ENCODE measurements at regions not wholly inside any gene's neighbourhood (a gene's known extent, or its start where the extent isn't known, plus 50 kb on each side); places are given as distances from the start of the nearest gene placed in this dataset.

- WGBS, 2 donors = 53 to 62% methylated on average over 15 of the region's 15 CpGs
- DNase-seq = no peak
Observed at GRCh38 chr16:5323284-5324141, 225.9 kb upstream of the EEF2KMT start.

DNA sequence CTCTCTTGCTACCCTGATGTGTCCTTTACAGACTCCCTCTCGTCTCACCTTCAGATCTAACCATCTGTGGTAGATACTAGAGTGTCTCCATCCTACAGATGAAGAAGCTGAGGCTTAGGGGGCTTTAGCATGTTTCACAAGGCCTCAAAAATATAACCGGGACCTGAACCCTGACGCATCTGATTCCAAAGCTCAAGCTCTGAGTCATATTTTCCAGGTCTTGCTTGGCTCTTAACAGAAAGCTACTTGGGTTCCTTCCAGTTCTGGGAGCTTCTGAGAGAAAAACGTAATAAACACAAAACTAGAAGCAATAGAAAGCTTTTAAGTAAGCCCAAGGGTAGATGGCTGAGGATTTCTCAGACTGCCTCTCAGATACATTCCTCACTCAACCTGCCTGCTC, 224.3 kb upstream of the EEF2KMT start:
- 75 to 88% methylated on average over 4 of the region's 4 CpGs for WGBS, 2 donors
- H3K27me3 ChIP-seq (ENCODE audit: control insufficient read depth in 3 of 3, insufficient read depth in 3 of 3, low read length in 2 of 3) = no peaks in the 10 kb centered on the region
- ATAC-seq (ENCODE audit: insufficient read depth, low FRiP score) (no peak), DNase-seq (no peak)
- H3K9ac ChIP-seq (ENCODE audit: insufficient read depth in 1 of 2, low read length in 2 of 2) = no peak overlapping the region
- no peak overlapping the region for H3K4me3 ChIP-seq
- H3K36me3 ChIP-seq (ENCODE audit: control insufficient read depth in 4 of 4, insufficient read depth in 4 of 4, low read length in 4 of 4) = no peaks in the 10 kb centered on the region
- peaks cover 0 to 13% (median 1%) of the 10 kb centered on the region in 4 donors for H3K9me3 ChIP-seq (ENCODE audit: control insufficient read depth in 4 of 4, insufficient read depth in 3 of 4, low read length in 3 of 4)
- H3K4me1 ChIP-seq (ENCODE audit: control insufficient read depth in 5 of 5, insufficient read depth in 5 of 5, low read length in 5 of 5) = no peaks in the 10 kb centered on the region
- H3K27ac ChIP-seq (ENCODE audit: low read depth in 1 of 2, low read length in 1 of 2) = no peak overlapping the region
- no peak for TF ChIP-seq CTCF (IDR thresholded peaks at IDR 0.05; ENCODE audit: control extremely low read depth, extremely low read depth)

More at GRCh38 chr16:5323284-5324141, 225.9 kb upstream of the EEF2KMT start:
- Histone ChIP-seq H3K27ac (ENCODE audit: low read depth in 1 of 2, low read length in 1 of 2) (no peak overlapping the region), H3K4me3 (no peak overlapping the region), H3K4me1 (ENCODE audit: control insufficient read depth in 5 of 5, insufficient read depth in 5 of 5, low read length in 5 of 5) (no peaks in the 10 kb centered on the region), H3K9ac (ENCODE audit: insufficient read depth in 1 of 2, low read length in 2 of 2) (no peak overlapping the region), H3K27me3 (ENCODE audit: control insufficient read depth in 3 of 3, insufficient read depth in 3 of 3, low read length in 2 of 3) (no peaks in the 10 kb centered on the region), H3K9me3 (ENCODE audit: control insufficient read depth in 4 of 4, insufficient read depth in 3 of 4, low read length in 3 of 4) (peaks cover 0 to 13% (median 1%) of the 10 kb centered on the region in 4 donors), H3K36me3 (ENCODE audit: control insufficient read depth in 4 of 4, insufficient read depth in 4 of 4, low read length in 4 of 4) (no peaks in the 10 kb centered on the region)
- TF ChIP-seq CTCF (IDR thresholded peaks at IDR 0.05; ENCODE audit: control extremely low read depth, extremely low read depth) = no peak
- ATAC-seq (ENCODE audit: insufficient read depth, low FRiP score) = no peak

DNA sequence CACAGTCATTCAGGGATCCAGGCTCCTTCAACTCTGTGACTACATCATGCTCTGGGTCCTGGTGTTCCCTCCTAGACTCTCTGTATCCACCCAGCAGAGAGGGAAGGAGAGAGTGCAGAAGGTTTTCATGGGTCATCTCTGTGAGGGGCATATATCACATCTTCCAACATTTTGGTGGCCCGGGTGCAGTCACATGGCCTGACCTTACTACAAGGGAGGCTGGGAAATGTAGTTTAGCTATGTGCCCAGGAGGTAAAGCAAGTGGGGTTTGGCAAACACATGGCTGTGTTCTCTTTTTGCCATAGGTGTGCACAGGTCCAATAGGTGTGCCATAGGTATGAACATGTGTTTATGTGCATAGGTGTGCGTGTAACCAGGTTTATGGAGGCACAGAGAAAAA, 222.2 kb upstream of the EEF2KMT start:
- Histone ChIP-seq H3K9me3 (ENCODE audit: control insufficient read depth in 4 of 4, insufficient read depth in 3 of 4, low read length in 3 of 4) (peaks cover 0 to 19% (median 1%) of the 10 kb centered on the region in 4 donors), H3K27ac (ENCODE audit: low read depth in 1 of 2, low read length in 1 of 2) (no peak overlapping the region), H3K36me3 (ENCODE audit: control insufficient read depth in 4 of 4, insufficient read depth in 4 of 4, low read length in 4 of 4) (no peaks in the 10 kb centered on the region), H3K27me3 (ENCODE audit: control insufficient read depth in 3 of 3, insufficient read depth in 3 of 3, low read length in 2 of 3) (no peaks in the 10 kb centered on the region), H3K4me1 (ENCODE audit: control insufficient read depth in 5 of 5, insufficient read depth in 5 of 5, low read length in 5 of 5) (no peaks in the 10 kb centered on the region), H3K4me3 (no peak overlapping the region), H3K9ac (ENCODE audit: insufficient read depth in 1 of 2, low read length in 2 of 2) (no peak overlapping the region)
- DNase-seq (no peak), ATAC-seq (ENCODE audit: insufficient read depth, low FRiP score) (no peak)
- 94 to 96% methylated on average over 2 of the region's 2 CpGs for WGBS, 2 donors
- TF ChIP-seq CTCF (IDR thresholded peaks at IDR 0.05; ENCODE audit: control extremely low read depth, extremely low read depth) = no peak

Measured in lung (tissue), 11 donors.